Chondrocyte (in vitro differentiated cells): ENCODE measurements at regions not wholly inside any gene's neighbourhood (a gene's known extent, or its start where the extent isn't known, plus 50 kb on each side); places are given as distances from the start of the nearest gene placed in this dataset.

Experiments used
- DNase-seq: peaks from one replicate; pipeline ENCODE4 v3.0.0; 2021; ENCODE audit warnings: mixed read lengths, low spot score
- H3K27ac Mint-ChIP-seq: one replicate; pipeline ENCODE4 v1.8.0; 2021; ENCODE audit warnings: mild to moderate bottlenecking, moderate library complexity, mixed read lengths; ENCODE audit not compliant: unreplicated experiment
- H3K27me3 Mint-ChIP-seq: 2 replicates; pipeline ENCODE4 v1.8.0; 2021; ENCODE audit warnings: low read depth, mixed read lengths
- H3K36me3 Mint-ChIP-seq: 2 replicates; pipeline ENCODE4 v1.8.0; 2021; ENCODE audit warnings: low read depth, mixed read lengths
- H3K4me1 Mint-ChIP-seq: 2 replicates; pipeline ENCODE4 v1.8.0; 2021; ENCODE audit warnings: low read depth, mild to moderate bottlenecking, mixed read lengths
- H3K4me3 Mint-ChIP-seq: one replicate; pipeline ENCODE4 v1.8.0; 2021; ENCODE audit warnings: mild to moderate bottlenecking, moderate library complexity, mixed read lengths; ENCODE audit not compliant: unreplicated experiment
- H3K9me3 Mint-ChIP-seq: 2 replicates; pipeline ENCODE4 v1.8.0; 2021; ENCODE audit warnings: low read depth, mixed read lengths
- TF ChIP-seq, protein P1 (sequence below): fragments of 200-600 bp; sonication (generic); IDR thresholded peaks from 2 replicates; pipeline ENCODE4 v1.5.0; 2021; ENCODE audit warnings: antibody characterized with exemption, mild to moderate bottlenecking, moderate library complexity

DNA sequence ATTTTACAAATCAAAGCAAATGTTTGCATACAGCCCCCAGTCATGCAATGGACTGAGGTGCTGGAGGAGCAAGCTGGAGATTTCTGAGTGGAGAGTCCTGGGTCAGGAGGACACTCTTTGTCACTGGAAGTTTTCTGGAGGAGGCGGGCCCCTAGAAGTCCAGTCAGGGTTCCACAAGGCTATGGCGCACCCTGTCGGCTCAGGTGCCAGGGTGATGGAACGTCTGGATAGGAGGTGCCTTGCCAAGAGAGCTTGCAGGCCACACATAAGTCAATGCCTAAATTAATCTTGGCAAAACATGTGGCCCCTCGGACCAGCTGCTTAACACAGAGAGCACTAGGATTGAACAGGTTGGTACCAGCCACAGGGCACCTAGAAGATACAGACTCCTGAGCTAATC, 174.7 kb upstream of the CADM1 start:
- Mint-ChIP-seq H3K9me3 (no peaks in the 10 kb centered on the region), H3K4me1 (peaks cover 33% of the 10 kb centered on the region), H3K27ac (no peak overlapping the region), H3K4me3 (no peak overlapping the region), H3K27me3 (peaks cover 2% of the 10 kb centered on the region), H3K36me3 (peaks cover 2% of the 10 kb centered on the region)
- DNase-seq = no peak
- TF ChIP-seq, protein P1, sequence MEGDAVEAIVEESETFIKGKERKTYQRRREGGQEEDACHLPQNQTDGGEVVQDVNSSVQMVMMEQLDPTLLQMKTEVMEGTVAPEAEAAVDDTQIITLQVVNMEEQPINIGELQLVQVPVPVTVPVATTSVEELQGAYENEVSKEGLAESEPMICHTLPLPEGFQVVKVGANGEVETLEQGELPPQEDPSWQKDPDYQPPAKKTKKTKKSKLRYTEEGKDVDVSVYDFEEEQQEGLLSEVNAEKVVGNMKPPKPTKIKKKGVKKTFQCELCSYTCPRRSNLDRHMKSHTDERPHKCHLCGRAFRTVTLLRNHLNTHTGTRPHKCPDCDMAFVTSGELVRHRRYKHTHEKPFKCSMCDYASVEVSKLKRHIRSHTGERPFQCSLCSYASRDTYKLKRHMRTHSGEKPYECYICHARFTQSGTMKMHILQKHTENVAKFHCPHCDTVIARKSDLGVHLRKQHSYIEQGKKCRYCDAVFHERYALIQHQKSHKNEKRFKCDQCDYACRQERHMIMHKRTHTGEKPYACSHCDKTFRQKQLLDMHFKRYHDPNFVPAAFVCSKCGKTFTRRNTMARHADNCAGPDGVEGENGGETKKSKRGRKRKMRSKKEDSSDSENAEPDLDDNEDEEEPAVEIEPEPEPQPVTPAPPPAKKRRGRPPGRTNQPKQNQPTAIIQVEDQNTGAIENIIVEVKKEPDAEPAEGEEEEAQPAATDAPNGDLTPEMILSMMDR = no peak

DNA sequence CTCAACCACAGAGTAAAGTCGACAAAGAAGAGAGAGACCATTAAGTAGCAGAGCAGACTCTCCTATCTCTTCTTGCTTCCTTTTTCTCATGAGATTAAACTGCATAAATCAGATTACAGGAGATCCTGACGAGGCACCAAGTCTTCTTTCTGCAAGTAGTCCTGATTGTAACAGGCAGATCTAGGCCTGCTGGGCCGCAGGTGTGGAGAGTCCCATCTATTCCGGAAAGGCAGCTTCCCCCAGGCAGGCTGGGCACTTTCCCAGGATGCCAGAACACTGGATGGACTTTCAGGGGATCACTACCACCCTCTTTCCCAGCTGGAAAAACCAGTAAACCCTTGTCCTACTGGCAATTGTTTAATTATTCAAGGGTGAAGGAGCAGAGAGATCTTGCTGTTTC, 173.0 kb upstream of the CADM1 start:
- H3K9me3 Mint-ChIP-seq = no peaks in the 10 kb centered on the region
- no peaks in the 10 kb centered on the region for H3K27me3 Mint-ChIP-seq
- TF ChIP-seq, protein P1 = no peak
- DNase-seq = no peak
- no peaks in the 10 kb centered on the region for H3K36me3 Mint-ChIP-seq
- peaks cover 29% of the 10 kb centered on the region for H3K4me1 Mint-ChIP-seq
- no peak overlapping the region for H3K27ac Mint-ChIP-seq
- H3K4me3 Mint-ChIP-seq = no peak overlapping the region

DNA sequence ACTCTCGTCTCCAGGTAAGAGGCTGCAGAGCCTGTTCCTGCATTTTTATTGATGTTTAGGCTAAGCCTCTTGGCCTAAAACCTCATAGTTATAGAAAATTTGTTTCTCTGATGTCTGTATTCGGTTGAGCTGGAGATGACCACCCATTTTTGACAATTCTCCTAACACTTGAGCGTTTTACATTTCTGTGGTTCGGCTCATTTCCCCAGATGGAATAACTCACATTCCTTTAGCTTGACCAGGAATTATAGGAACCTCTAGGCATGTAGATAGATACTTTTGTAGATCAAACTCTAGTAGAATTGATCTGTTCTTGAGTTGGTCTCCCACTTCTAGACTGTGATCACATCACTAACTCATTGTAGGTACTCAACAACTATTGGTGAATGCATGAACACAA, 172.6 kb upstream of the CADM1 start:
- peaks cover 28% of the 10 kb centered on the region for H3K4me1 Mint-ChIP-seq
- H3K27me3 Mint-ChIP-seq = no peaks in the 10 kb centered on the region
- H3K9me3 Mint-ChIP-seq = no peaks in the 10 kb centered on the region
- H3K27ac Mint-ChIP-seq = peak overlapping the region; percentile 58
- no peaks in the 10 kb centered on the region for H3K36me3 Mint-ChIP-seq
- no peak overlapping the region for H3K4me3 Mint-ChIP-seq
- TF ChIP-seq, protein P1 = no peak
- no peak for DNase-seq

DNA sequence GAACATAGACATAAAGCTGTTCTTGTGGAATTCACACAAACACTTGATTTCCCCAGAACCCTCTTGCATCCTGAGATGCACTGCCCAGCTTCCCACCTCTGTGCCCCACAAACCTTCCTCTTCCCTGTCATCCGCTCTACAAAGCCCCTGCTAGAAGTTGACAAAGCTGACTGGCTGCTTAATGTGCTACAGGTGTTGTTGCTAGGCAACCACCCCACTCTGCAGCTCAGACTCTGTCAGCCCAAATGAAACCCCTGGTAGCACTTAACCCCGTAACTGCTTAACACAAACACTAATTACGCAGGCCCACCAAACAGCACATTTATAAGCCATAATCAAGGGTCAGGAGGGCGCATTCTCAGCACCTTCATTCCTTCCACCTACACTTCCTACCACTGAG, 172.0 kb upstream of the CADM1 start:
- Mint-ChIP-seq H3K4me3 (no peak overlapping the region), H3K27me3 (peaks cover 2% of the 10 kb centered on the region), H3K27ac (peak overlapping the region; percentile 2), H3K9me3 (no peaks in the 10 kb centered on the region), H3K4me1 (peaks cover 28% of the 10 kb centered on the region), H3K36me3 (no peaks in the 10 kb centered on the region)
- DNase-seq = no peak
- TF ChIP-seq, protein P1 = no peak

DNA sequence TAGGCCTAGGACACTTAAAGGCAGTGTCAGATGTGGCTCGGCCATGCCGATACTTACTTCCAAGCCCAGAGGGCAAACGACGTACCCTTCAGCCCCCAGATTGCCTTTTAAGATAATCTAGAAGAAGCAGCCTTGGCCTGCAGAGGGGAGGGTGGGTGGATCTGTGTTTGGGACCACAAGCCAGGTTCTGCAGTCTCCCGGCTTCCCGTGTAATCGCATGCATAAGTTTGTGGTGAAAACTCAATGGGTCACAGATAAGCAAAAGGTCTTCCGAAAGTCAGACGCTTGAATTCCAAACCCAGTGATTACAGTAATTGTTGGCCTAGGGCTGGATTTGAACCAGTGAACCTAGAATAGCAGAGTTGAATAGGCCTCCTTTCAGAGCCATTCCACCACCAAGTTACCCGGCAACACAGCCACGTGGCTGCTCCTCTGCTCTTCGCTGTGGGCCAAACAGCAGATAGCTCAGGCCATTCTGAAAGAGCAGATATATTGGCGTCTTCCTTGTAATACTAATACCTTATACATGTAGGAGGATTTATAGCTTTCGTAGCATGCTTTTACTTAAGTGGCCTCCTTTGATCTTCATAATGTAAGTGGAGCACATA, 170.8 kb upstream of the CADM1 start:
- H3K4me1 Mint-ChIP-seq = peaks cover 28% of the 10 kb centered on the region
- H3K27ac Mint-ChIP-seq = no peak overlapping the region
- peaks cover 2% of the 10 kb centered on the region for H3K27me3 Mint-ChIP-seq
- TF ChIP-seq, protein P1 = no peak
- no peak for DNase-seq
- no peaks in the 10 kb centered on the region for H3K9me3 Mint-ChIP-seq
- H3K36me3 Mint-ChIP-seq = no peaks in the 10 kb centered on the region
- no peak overlapping the region for H3K4me3 Mint-ChIP-seq
